Bone marrow (tissue), 2 donors: ENCODE measurements at regions not wholly inside any gene's neighbourhood (a gene's known extent, or its start where the extent isn't known, plus 50 kb on each side); places are given as distances from the start of the nearest gene placed in this dataset.
"Not testable (repeated sequence)": the region's sequence is repeated elsewhere in the genome, so short reads cannot be mapped to it uniquely, and the experiment has no call there.

Experiments
- DNase-seq, 2 donors: peaks; one replicate each; lab custom pipeline; 2025; lab: John Stamatoyannopoulos, UW

DNA sequence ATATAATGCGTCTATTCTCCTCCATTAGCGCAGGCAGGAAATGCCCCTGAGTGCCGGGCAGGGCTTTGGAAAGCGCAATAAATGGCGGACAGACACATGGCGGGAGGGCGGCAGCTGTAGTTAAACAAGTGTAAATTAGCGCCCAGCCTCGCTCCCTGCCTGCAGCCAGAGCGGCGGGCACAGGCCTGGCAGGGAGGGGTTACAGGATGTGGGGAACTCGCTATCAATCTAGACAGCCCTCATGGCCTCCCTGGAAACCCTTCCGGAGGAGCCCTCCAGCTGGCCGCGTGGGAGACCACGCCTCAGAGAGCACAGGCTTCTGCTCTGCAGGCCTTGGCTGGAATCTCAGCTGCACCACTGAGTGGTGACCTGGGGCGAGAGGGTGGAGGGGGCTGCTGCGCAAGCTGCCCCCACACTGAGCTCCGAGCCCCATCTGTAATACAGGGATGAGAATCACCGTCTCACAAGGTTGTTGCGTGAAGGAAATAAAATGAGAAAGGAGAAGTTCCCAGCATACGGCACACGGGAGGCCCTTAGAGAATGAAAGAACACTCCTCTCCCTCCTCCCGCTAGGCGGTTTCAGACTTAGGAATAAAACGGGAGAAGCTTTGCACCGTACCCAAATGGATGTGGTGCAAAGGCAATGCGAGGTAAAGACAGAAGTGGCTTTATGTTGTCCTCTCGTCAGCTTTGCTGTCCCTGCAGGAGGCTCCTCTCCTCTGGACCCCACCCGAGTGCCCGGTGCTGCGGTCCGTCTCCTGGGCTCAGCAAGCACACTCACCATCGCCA lies 167.2 kb upstream of the POU3F1 start:
- DNase-seq: peak in 1 of 2 donors; percentile 6

DNA sequence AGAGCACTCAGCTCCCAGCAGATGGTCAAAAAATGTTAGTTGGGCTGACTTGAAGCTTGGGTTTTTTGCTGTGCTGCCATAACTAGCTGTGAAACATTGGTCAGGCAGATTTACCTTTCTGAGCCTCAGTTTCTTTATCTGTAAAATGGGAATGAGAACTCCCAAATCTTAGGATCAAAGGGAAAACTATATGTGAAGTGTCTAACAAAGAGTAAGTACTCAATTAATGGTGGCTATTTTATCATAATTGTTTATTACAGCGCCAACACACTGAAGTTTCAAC lies 164.2 kb upstream of the POU3F1 start:
- no peak for DNase-seq

DNA sequence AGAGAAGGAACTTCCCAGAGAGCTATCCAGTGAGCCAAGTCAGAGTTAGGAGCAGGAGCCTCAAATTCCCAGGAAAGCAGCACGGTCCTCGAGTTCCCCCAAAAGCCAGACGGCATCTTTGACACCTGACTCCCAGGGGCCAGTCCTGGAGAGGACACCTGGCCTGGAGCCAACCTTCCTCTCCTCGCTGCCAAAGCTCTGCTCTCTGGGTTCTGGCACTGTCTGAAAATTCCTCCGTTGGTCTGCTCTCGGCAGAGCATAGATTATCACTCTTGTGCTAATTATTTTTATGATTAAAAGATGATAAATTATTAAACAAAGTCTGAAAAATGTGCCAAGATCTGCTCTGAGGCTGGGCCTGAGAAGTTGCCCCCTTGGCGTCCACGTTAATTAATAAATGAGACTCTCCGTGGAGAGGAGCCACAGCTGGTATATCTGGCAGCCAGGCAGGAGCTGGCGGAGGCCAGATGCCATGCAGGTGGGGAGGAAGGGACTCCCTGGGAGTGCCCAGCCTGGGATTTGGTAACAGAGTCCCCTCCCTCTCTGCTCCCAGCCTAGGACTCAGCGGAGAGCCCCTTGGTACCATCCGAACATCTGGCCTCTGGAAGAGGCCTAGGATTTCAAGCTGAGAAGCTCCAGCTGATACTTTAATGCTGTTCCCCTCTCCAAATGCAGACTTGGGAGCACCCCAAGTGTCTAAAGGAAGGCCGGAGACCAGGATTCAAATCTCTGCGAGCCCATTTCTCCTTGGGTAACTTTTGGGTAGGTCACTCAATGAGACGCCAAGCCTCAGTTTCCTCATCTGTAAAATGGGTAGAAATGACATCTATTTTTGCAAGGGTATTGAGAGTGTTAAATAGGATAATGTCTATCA lies 163.7 kb upstream of the POU3F1 start:
- DNase-seq: no peak

DNA sequence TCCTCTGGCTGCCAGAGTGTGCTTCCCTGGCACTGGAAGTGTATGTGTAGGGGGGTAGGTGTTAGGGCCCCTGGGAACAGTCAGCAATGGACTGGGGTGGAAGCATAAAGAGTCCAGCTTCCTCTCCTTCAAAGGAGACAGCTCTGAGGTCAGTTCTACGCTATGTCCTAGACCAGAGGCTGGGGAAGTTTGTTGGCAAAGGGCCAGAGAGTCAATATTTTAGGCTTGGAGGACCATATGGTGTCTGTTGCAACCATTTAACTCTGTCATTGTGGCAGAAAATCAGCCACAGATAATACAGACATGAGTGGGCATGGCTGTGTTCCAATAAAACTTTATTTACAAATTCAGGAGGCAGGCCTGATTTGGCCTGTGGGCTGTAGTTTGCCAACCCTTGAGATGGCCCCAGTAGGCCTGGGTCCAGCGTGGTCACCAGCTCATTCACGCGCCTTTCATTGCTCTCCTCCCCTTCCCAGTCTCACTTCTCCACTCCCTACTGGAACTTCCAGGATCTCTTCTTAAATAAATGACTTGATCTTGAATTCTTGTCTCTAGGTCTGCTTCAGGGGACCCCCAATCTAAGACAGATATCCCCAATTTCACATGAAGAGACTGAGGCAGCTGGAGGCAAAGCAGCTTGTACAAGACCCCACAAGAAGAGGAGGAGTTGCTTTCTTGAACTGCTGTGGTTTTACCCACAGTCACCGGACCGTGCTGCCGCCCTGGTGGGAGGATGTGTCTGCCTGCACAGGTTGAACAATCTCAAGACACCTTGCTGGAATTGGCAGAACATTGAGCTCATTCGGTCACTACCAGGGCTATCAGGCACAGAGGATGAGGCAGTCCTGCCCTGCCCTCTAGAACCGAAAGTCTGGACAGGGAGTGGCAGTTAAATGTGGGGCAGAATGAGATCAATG lies 162.4 kb upstream of the POU3F1 start:
- DNase-seq: no peak

DNA sequence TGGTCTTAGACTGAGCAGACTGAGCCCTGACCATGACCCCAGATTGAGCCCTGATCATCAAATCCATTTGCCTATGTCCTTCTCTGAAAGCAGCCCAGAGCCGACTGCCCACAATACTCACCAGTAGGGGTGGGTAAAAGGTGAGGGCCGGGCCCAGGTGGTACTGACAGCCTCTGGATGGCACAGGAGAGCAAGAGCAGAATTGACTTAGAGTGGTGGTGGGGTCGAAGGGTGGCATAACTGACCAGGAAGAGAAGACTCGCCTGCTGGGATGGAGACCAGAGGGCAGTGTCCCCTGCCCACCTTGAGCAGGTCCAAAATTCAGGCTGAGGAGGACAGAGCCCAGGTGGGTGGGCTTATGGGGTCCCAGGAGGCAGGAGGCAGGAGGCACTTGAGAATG lies 161.3 kb upstream of the POU3F1 start:
- DNase-seq: no peak

DNA sequence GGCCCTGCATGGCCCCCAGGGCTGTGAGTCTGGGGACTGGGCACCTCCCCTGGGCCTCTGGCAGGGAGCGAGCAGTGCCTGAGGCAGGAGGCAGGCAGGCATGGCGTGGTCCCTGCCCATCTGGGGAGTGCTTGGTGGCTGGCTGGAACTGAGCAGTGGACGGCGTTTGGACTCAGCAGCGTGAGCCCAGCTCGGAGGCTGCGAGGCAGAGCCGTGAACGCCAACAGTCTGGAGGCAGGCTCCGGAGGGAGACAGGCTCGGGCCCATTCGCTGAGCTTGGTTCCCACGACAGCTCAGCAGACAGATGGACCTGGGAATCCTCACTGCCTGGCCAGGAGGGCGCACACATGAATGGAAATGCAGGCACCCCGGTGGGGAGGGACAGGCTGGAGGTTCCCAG lies 160.7 kb upstream of the POU3F1 start:
- DNase-seq: no peak

DNA sequence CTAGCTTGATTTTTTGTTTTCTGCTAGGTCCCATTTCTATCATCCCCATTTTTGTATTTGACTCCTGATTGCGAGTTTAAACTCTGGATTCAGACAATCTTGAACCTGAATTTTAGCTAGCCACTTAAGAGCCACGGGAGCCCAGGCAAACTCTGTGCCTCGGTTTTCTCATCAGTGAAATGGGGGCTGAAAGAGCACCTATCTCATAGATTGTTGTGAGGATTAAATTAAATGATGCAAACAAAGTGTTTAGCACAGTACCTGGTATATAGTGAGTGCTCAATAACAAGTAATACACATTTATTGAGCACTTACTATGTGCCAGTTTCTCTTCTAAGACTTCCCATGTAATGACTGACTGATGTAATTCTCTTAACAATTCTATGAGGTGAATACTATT lies 158.1 kb upstream of the POU3F1 start:
- no peak for DNase-seq

DNA sequence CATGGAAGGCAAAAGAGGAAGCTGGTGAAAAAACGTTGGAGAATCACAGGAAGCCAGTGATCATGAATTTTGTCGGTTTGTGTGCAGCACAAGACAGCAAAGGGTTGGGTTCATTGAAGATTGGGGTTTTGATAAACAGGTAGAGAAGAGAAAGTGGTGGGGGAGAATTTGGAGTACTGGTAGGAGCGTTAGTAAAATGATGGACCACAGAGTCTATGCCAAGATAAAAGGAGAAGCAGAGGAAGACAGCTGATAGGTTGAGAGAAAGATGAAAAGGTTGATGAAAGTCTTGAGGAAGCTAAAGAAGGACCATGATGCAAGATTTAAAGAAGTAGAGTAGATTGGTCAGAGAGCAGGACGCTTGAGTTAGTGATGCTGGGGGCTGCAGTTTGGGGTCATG lies 156.8 kb upstream of the POU3F1 start:
- DNase-seq: no peak

DNA sequence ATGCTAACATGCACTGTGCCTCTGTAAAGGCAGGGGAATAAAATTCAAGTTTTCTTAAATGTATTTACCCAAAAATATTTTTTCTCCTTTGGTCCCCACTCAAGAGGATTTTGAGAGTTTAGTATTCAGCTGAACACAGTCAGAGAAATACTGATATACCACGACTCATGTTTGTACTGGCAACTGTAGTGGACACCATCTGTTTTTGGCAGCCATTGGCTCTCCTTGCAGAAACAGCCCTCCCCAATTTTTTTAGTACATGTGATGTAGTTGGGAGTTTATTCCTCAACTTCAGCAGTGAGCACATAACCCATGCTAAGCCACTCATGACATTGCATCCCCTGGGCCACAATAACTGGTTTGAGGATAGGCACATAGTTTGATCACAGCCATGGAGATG lies 154.8 kb upstream of the POU3F1 start:
- no peak for DNase-seq

DNA sequence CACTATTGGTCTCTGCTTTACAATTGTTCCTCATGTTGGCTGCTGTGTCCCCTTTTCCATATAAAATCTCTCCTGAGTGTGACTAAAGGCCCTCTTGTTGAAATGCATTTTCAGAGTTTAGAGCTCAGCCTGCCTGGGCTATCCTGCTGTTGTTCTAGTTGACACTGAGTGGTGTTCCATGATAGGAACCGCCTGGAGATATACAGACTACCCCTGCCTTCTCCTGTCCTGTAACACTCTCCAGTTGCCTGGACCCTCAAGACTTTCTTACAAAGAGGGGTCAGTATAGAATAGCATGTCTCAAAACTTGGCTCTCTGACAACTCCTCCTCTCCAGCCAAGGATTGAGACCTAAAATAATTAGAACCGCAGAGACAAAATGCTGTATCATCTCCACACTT lies 152.0 kb upstream of the POU3F1 start:
- no peak for DNase-seq

DNA sequence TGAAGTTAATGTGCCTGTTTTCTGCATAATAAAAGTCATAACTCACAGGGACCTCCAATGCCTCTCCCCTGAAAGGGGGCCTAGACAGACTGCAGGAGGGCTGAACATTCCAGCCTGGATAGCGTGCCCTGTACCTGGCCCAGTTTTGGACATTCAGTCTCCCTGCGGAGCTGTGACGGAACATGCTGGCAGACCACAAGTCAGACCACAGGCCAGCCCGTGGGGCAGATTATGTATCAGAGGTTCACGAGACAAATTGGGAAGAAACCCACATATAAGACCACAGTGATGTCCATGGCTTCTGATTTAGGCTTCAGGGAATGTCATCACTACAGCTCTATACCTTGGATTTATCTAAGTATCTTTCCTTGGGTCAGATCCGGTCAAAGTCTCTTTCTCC lies 151.5 kb upstream of the POU3F1 start:
- no peak for DNase-seq

DNA sequence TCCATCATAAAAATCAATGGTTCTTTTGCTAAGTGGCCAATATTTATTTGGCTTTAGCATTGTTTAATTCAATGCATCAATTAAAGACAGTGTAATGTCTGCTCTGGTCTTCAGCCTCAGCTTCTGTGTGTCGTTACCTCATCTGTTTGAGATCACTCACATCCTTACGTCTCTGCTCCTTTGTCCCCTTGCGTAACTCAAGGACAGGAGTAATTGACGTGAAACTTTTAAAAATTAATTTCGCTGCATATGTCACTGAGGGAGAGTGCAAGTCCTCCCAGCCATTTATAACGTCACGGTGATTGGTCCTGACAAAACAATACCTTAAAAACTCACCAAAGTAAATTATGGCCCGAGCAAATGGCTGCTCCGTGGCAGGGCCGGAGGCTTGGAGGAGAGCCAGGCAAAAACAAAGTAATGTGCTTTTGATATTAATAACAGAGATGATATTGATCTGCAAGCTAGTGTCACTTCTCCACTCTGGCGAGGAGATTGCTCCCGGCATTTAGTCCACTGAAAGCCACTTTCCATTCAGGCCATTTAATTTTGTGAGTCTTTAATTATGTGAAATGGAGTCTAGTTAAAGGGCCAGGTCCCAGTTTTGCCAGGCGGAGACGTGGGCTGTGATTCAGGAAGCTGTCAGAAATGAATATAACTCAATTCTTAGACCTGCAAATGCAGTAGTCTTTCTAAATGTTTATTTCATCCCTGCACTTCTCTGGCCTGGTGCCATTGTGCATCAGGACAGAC lies 150.9 kb upstream of the POU3F1 start:
- no peak for DNase-seq

DNA sequence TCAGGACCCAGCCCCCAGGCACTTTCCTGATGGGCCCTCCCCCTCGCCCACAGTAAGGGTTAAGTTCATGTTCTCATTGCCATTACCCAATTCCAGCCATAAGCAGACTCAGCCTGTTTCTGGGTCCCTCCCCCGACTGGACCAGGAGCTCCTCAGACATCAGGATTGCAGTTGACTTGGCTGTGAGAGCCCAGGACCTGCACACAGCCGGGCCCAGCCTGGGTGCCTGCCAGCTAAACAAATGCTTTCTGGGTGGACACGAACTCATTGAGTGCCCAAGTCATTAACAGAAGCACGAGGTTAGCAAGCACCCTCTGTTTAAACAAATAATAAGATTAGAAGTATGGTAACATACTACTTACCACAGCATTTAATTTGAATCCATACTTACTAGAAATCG lies 147.9 kb upstream of the POU3F1 start:
- no peak for DNase-seq

DNA sequence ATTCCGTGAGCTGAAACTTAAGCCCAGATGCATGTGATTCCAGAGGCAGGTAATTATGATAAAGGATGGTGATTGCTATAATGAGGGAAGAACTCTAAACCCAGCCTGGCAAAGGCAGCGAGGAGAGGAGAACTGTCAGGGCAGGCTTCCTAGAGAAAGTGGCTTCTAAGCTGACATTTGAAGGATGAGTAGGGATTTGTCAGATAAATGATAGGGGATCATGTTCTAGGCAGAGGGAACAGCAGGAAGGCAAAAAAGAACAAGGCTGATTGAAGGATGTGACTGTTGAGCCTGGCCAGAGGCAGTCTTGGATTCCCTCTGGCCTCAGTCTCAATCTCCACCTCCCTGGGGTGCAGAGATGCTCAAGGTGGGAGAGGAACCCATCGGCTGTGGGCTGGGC lies 146.4 kb upstream of the POU3F1 start:
- no peak for DNase-seq

DNA sequence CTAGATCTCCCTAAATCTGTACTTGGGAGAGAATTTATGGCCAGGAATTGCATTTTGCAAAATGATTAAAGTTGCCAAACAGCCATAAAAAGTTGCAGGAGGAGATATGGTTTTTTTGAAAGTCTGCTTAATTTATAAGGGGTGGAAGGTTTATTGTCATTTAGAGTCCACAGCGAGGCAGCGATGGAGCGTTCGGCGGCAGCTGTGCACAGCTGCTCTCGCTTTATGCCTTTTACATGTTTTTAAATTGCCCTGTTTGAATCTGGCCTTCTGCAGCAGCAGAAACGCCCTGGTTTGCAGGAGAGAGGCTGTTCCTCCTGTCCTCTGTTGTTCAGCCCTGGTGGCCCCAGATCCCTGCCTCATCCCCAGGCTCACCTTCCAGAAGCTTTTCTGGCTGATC lies 144.9 kb upstream of the POU3F1 start:
- no peak for DNase-seq

DNA sequence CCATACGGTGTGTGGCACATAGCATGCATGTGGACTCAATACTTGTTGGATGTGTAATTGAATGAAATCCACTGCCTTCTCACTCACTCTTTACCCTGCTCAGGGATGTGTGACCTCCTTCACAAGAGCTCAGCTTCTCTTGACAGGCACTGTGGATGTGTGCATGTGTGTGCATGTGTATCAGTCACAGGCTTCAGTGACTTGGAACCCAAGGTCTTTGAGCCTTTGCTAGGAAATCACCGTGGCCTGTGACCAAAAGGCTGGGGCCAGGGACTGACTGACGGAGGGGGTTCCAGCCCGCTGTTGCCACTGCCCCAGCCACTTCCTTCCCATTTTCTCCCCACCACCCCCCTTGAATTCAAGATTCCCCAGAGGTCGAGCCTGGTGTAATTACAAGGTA lies 144.4 kb upstream of the POU3F1 start:
- no peak for DNase-seq

DNA sequence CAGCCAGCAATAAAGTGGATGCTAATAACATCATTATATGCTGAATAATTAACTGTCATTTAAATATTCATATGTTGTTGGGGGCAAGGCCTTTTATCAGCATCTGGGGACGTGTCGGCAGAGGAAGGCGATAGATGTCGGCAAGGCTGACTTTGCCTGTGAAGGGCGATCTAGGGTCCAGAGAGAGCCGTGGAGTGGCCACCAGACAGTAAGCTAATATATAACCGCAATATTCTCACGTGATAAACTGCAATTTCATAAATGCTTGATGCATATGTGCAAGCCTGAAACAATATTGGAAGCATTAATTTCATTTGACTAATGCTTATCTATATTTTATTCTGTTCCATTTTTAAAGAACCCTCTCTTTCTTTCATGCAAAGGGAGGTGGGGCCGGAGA lies 141.0 kb upstream of the POU3F1 start:
- no peak for DNase-seq

DNA sequence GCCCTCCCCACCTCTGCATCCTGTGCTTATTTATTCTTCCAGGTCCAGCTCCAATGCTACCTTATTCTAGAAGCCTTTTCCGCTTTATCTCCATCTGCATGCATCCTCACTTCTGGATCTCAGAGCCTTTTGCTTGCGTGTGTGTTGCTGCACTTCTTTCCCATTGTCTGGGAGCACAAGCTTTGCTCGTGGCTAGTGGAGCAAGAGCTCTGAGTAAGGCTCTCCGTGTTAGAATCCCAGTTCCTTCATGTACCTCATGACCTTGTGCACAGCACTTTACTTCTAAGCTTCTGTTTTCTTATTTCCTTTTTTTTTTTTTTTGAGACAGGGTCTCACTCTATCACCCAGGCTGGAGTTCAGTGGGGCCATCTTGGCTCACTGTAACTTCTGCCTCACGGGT lies 140.0 kb upstream of the POU3F1 start:
- DNase-seq: no peak

DNA sequence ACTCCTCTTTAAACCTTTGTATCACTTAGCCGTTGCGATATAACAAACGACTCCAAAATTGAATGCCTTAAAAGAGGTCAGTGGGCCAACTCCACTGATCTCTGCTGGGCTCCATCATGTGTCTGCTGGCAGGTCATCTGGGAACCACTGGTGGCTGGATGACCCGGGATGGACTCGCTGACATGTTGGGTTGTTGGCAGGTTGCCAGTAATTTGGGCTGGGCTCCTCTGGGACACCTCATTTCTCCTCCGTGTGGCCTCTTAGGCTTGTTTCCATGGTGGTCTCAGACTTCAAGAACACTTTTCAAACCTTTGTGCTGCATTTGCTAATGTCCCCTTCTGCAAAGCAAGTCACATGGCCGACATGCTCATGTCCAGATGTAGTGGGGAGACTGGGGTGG lies 139.3 kb upstream of the POU3F1 start:
- no peak for DNase-seq

DNA sequence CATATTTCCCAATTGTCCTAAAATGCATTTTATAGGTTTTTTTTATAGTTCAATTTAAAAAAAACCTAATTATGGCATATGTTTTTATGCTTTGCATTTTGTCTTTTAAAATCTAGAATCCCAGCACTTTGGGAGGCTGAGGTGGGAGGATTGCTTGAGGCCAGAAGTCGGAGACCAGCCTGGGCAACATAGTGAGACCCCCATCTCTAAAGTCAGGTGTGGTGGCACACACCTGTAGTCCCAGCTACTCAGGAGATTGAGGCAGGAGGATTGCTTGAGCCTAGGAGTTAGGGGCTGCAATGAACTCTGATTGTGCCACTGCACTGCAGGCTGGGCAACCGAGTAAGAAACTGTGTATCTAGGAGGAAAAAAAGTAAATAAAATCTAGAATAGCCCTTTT lies 137.2 kb upstream of the POU3F1 start:
- DNase-seq: no peak

DNA sequence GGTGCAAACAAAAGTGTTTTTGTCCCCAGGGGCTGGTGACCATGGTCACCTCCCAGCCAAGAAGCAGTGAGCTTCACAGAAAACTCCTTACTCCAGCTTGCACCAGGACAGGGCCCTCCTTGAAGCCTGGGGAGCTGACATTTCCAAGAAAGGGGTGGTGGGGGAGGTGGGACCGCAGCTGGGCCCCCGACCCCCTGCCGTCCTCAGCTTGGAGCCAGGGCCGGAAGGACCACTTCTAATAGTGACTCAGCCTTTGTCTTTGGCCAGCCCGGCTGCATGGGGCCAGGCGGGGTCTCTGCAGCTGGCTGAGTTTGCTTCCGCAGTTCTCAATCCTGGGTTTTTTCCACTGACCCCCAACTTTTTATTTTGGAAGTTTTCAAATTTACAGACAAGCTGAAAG lies 136.5 kb upstream of the POU3F1 start:
- DNase-seq: no peak

DNA sequence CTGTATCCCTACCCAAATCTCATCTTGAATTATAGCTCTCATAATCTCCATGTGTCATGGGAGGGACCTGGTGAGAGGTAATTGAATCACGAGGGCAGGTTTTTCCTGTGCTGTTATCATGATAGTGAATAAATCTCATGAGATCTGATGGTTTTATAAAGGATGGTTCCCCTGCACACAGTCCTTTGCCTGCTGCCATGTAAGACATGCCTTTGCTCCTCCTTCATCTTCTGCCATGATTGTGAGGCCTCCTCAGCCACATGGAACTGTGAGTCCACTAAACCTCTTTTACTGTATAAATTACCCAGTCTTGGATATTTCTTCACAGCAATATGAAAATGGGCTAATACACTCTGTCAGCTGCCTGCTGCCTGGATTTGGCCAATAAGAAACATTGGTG lies 133.8 kb upstream of the POU3F1 start:
- not testable (repeated sequence) for DNase-seq
